Neural progenitor cell (in vitro differentiated cells): ENCODE measurements at regions not wholly inside any gene's neighbourhood (a gene's known extent, or its start where the extent isn't known, plus 50 kb on each side); places are given as distances from the start of the nearest gene placed in this dataset.

Experiments
- DNase-seq: peaks from one replicate; pipeline ENCODE4 v3.0.0-alpha.2; 2016; ENCODE audit warnings: low spot score
- H2AFZ ChIP-seq: fragments of 200-600 bp; sonication (generic); replicated peaks from 2 replicates; pipeline ENCODE4 v1.6.1; 2016; ENCODE audit warnings: antibody characterized with exemption
- H3F3A ChIP-seq: fragments of 200-600 bp; sonication (generic); 2 replicates; pipeline ENCODE4 v1.6.1; 2016; ENCODE audit warnings: antibody characterized with exemption, low read depth
- H3K27ac ChIP-seq: fragments of 200-600 bp; sonication (generic); 2 replicates; pipeline ENCODE4 v1.5.1; 2016; ENCODE audit warnings: mild to moderate bottlenecking
- H3K27me3 ChIP-seq: fragments of 200-600 bp; sonication (generic); 2 replicates; pipeline ENCODE4 v1.6.1; 2016; ENCODE audit warnings: mild to moderate bottlenecking, moderate library complexity
- H3K36me3 ChIP-seq: fragments of 200-600 bp; sonication (generic); 2 replicates; pipeline ENCODE4 v1.5.1; 2016
- H3K4me1 ChIP-seq: fragments of 200-600 bp; sonication (generic); 2 replicates; pipeline ENCODE4 v1.6.1; 2016; ENCODE audit warnings: mixed run types
- H3K4me2 ChIP-seq: fragments of 200-600 bp; sonication (generic); 2 replicates; pipeline ENCODE4 v1.6.1; 2016
- H3K4me3 ChIP-seq: fragments of 200-600 bp; sonication (generic); 2 replicates; pipeline ENCODE4 v1.5.1; 2016
- H3K79me2 ChIP-seq: fragments of 200-600 bp; sonication (generic); 2 replicates; pipeline ENCODE4 v1.6.1; 2016; ENCODE audit warnings: low read depth
- H3K9ac ChIP-seq: fragments of 200-600 bp; sonication (generic); 2 replicates; pipeline ENCODE4 v1.6.1; 2016
- H3K9me3 ChIP-seq: fragments of 200-600 bp; sonication (generic); 2 replicates; pipeline ENCODE4 v1.5.1; 2016; ENCODE audit warnings: low read depth
- H4K20me1 ChIP-seq: fragments of 200-600 bp; sonication (generic); 2 replicates; pipeline ENCODE4 v1.6.1; 2016; ENCODE audit warnings: low read depth
- H3K27ac Mint-ChIP-seq: 3 replicates; pipeline ENCODE4 v1.8.0; 2021; ENCODE audit warnings: mixed read lengths
- H3K27me3 Mint-ChIP-seq: 2 replicates; pipeline ENCODE4 v1.8.0; 2022; ENCODE audit warnings: low read depth, mild to moderate bottlenecking, inconsistent platforms, moderate library complexity, mixed read lengths; ENCODE audit not compliant: insufficient read depth
- H3K36me3 Mint-ChIP-seq: 3 replicates; pipeline ENCODE4 v1.8.0; 2021; ENCODE audit warnings: mixed read lengths
- H3K4me1 Mint-ChIP-seq: 3 replicates; pipeline ENCODE4 v1.8.0; 2021; ENCODE audit warnings: mixed read lengths
- H3K4me3 Mint-ChIP-seq: 3 replicates; pipeline ENCODE4 v1.8.0; 2021; ENCODE audit warnings: mild to moderate bottlenecking, moderate library complexity, mixed read lengths
- H3K9me3 Mint-ChIP-seq: 3 replicates; pipeline ENCODE4 v1.8.0; 2020; ENCODE audit warnings: mixed read lengths
- CTCF ChIP-seq: fragments of 200-600 bp; sonication (generic); IDR thresholded peaks from 2 replicates; pipeline ENCODE4 v1.5.1; 2017; ENCODE audit warnings: antibody characterized with exemption, mild to moderate bottlenecking
- EZH2 ChIP-seq: fragments of 200-600 bp; sonication (generic); IDR thresholded peaks from 2 replicates; pipeline ENCODE4 v1.6.1; 2017; ENCODE audit warnings: antibody characterized with exemption, mild to moderate bottlenecking, moderate library complexity
- EZH2phosphoT487 ChIP-seq: fragments of 200-600 bp; sonication (generic); IDR thresholded peaks from 2 replicates; pipeline ENCODE4 v1.6.1; 2017; ENCODE audit warnings: antibody characterized with exemption

DNA sequence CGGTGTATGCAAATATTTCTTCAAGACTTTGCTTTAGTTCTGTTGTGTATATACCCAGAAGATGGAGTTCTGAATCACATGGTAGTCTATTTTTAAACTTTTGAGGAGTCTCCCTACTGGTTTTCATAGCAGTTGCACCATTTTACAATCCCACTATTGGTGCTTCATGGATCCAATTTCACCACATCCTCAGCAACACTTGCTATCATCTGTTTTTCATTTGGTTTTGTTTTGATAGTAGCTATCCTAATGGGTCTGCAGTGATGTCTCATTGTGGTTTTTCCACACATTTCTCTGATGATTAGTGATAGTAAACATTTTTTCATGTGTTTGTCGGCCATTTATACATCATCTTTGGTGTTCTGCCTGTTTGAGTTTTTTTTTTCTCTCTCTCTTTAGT lies 1339.3 kb downstream of the EFNA5 start:
- H3K9me3 ChIP-seq = no peaks in the 10 kb centered on the region
- H2AFZ ChIP-seq = no peak overlapping the region
- H3K27ac ChIP-seq = no peak overlapping the region
- H4K20me1 ChIP-seq = no peaks in the 10 kb centered on the region
- H3K27me3 ChIP-seq = no peaks in the 10 kb centered on the region
- no peaks in the 10 kb centered on the region for H3K4me1 Mint-ChIP-seq
- TF ChIP-seq EZH2phosphoT487 (no peak), EZH2 (no peak), CTCF (no peak)
- H3K79me2 ChIP-seq = no peaks in the 10 kb centered on the region
- no peak overlapping the region for H3K4me3 ChIP-seq
- no peaks in the 10 kb centered on the region for H3K4me1 ChIP-seq
- H3F3A ChIP-seq = no peaks in the 10 kb centered on the region
- no peak for DNase-seq
- no peak overlapping the region for H3K4me2 ChIP-seq
- no peak overlapping the region for H3K4me3 Mint-ChIP-seq
- peaks cover 4% of the 10 kb centered on the region for H3K27me3 Mint-ChIP-seq
- peaks cover 2% of the 10 kb centered on the region for H3K9me3 Mint-ChIP-seq
- H3K36me3 Mint-ChIP-seq = no peaks in the 10 kb centered on the region
- no peak overlapping the region for H3K27ac Mint-ChIP-seq
- H3K36me3 ChIP-seq = no peaks in the 10 kb centered on the region
- no peak overlapping the region for H3K9ac ChIP-seq

GRCh38 chr5:106324356-106324755 lies 1346.4 kb downstream of the EFNA5 start:
- Mint-ChIP-seq H3K27me3 (peaks cover 4% of the 10 kb centered on the region), H3K27ac (no peak overlapping the region), H3K4me1 (no peaks in the 10 kb centered on the region), H3K36me3 (no peaks in the 10 kb centered on the region), H3K4me3 (no peak overlapping the region), H3K9me3 (peaks cover 2% of the 10 kb centered on the region)
- Histone ChIP-seq H3K4me3 (no peak overlapping the region), H4K20me1 (no peaks in the 10 kb centered on the region), H3K27ac (no peak overlapping the region), H3F3A (no peaks in the 10 kb centered on the region), H2AFZ (no peak overlapping the region), H3K36me3 (no peaks in the 10 kb centered on the region), H3K9ac (no peak overlapping the region), H3K4me1 (no peaks in the 10 kb centered on the region), H3K79me2 (no peaks in the 10 kb centered on the region), H3K9me3 (no peaks in the 10 kb centered on the region), H3K4me2 (no peak overlapping the region), H3K27me3 (no peaks in the 10 kb centered on the region)
- no peak for TF ChIP-seq EZH2
- TF ChIP-seq EZH2phosphoT487 = no peak
- no peak for DNase-seq

GRCh38 chr5:106321242-106321641 lies 1349.5 kb downstream of the EFNA5 start:
- H4K20me1 ChIP-seq = no peaks in the 10 kb centered on the region
- no peaks in the 10 kb centered on the region for H3K36me3 ChIP-seq
- no peak overlapping the region for H3K4me3 ChIP-seq
- H3F3A ChIP-seq = no peaks in the 10 kb centered on the region
- H3K4me1 ChIP-seq = no peaks in the 10 kb centered on the region
- no peak overlapping the region for H3K4me2 ChIP-seq
- H3K27me3 Mint-ChIP-seq = peaks cover 2% of the 10 kb centered on the region
- no peak overlapping the region for H3K9ac ChIP-seq
- H3K79me2 ChIP-seq = no peaks in the 10 kb centered on the region
- no peak overlapping the region for H3K4me3 Mint-ChIP-seq
- H3K4me1 Mint-ChIP-seq = no peaks in the 10 kb centered on the region
- H3K27me3 ChIP-seq = no peaks in the 10 kb centered on the region
- H3K9me3 ChIP-seq = no peaks in the 10 kb centered on the region
- H2AFZ ChIP-seq = no peak overlapping the region
- H3K9me3 Mint-ChIP-seq = no peaks in the 10 kb centered on the region
- no peaks in the 10 kb centered on the region for H3K36me3 Mint-ChIP-seq
- DNase-seq = no peak
- no peak overlapping the region for H3K27ac ChIP-seq
- TF ChIP-seq EZH2 = no peak
- no peak for TF ChIP-seq EZH2phosphoT487
- no peak for TF ChIP-seq CTCF
- H3K27ac Mint-ChIP-seq = no peak overlapping the region

DNA sequence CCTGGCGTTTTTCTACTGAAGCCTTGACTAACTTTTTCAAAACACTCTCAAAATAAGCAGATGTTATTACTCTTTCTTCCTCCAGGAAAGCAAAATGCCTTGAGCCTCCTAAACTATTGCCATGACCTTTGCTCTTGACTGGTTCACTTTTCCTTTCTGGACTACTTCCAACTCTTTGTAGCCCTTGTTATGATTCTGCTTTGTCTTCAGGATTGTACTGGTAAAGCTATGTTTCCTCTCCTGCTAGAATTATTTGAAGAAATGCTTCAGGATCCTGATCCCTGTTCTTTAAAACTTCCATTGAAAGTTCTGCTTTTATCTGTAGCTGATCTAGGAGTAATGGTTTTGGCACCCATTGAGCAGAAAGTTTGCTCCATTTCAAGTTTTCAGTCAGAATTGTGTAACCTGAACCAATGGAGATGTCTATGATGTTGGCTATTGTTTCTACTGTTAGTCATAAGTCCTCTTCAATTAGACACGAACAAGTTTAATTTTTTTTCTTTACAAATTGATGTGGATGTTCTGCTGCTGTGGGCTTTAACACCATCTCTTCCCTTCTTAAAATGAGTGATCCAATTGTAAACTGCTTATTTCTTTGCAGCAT lies 1356.4 kb downstream of the EFNA5 start:
- H3K4me3 Mint-ChIP-seq = no peak overlapping the region
- H3F3A ChIP-seq = no peaks in the 10 kb centered on the region
- H3K27ac ChIP-seq = no peak overlapping the region
- H3K9me3 ChIP-seq = no peaks in the 10 kb centered on the region
- no peaks in the 10 kb centered on the region for H3K36me3 Mint-ChIP-seq
- no peaks in the 10 kb centered on the region for H3K4me1 ChIP-seq
- no peak for TF ChIP-seq EZH2phosphoT487
- no peak for TF ChIP-seq CTCF
- TF ChIP-seq EZH2 = no peak
- no peaks in the 10 kb centered on the region for H3K27me3 ChIP-seq
- H3K36me3 ChIP-seq = no peaks in the 10 kb centered on the region
- no peaks in the 10 kb centered on the region for H3K4me1 Mint-ChIP-seq
- no peaks in the 10 kb centered on the region for H4K20me1 ChIP-seq
- H2AFZ ChIP-seq = no peak overlapping the region
- H3K4me3 ChIP-seq = no peak overlapping the region
- DNase-seq = no peak
- H3K79me2 ChIP-seq = no peaks in the 10 kb centered on the region
- no peak overlapping the region for H3K9ac ChIP-seq
- H3K9me3 Mint-ChIP-seq = no peaks in the 10 kb centered on the region
- H3K27ac Mint-ChIP-seq = no peak overlapping the region
- H3K27me3 Mint-ChIP-seq = no peaks in the 10 kb centered on the region
- H3K4me2 ChIP-seq = no peak overlapping the region
